GM19395 (cell line): ENCODE measurements at regions not wholly inside any gene's neighbourhood (a gene's known extent, or its start where the extent isn't known, plus 50 kb on each side); places are given as distances from the start of the nearest gene placed in this dataset.
A peak's percentile ranks its signal among the peaks of the same experiment; 100 is the strongest.
"Not testable (repeated sequence)": the region's sequence is repeated elsewhere in the genome, so short reads cannot be mapped to it uniquely, and the experiment has no call there.

Experiments
- ATAC-seq: cut with Tn5 transposase; IDR thresholded peaks from one replicate; pipeline ENCODE4 v1.9.1; 2021; ENCODE audit warnings: mild to moderate bottlenecking, moderate library complexity; ENCODE audit not compliant: unreplicated experiment

DNA sequence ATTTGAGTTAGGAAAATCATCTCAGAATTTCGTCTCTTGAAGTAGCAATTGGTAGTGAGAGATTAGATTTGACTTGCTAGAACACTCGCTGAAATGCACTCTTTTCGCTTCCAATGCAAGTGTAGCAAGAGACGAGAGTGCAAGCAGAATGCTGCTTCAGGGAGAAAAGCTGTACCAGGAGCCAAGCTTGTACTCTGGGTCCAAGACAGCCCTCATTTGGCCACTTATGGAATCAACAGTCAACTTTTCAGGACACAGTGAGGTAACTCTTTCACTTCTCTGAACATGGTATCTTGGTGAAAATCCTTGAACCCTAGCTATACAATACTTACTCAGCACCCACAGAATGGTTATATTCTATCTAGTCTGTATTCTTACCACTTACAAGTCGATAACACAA, 107.6 kb upstream of the TERB2 start:
- ATAC-seq: not testable (repeated sequence)

GRCh38 chr15:44849701-44850403, 106.6 kb upstream of the TERB2 start:
- ATAC-seq: not testable (repeated sequence)

- ATAC-seq: not testable (repeated sequence)
Observed at GRCh38 chr15:44853304-44853950, 103.1 kb upstream of the TERB2 start.

DNA sequence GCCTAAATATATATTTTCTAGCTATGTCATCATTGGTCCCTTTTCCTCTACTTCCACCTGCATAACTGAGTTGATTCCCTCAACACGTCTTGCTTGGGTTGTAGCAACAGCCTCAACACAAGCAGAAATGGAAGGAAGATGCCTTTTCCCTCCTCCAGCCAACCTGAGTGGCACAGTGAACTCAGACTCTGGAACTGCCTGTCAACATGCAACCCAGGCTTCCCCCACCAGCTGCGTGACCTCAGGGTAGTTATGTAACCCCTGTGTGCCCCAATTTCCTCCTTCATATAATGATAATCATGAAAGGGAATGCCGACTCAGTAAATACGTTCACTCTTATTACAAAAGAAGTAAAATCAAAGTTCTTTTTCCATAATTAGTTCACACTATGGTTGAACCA, 101.8 kb upstream of the TERB2 start:
- ATAC-seq: not testable (repeated sequence)

- ATAC-seq: not testable (repeated sequence)
Observed at GRCh38 chr15:44856284-44856683, 100.2 kb upstream of the TERB2 start.

DNA sequence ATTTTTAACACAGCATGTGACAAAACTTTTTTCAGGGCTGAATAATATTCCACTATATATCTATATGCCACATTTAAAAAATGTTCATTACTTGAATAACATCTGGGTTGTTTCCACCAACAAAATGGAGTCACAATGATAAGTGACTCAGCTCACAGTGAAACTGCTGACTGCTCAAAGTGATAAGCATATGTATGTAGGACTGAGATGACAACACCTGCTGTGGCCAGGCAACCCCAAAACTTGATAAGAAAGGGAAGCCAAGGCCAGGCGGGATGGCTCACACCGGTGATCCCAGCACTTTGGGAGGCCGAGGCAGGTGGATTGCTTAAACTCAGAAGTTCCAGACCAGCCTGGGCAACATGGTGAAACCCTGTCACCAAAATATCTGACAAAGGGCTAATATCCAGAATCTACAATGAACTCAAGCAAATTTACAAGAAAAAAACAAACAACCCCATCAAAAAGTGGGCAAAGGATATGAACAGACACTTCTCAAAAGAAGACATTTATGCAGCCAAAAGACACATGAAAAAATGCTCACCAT, 99.2 kb upstream of the TERB2 start:
- ATAC-seq: not testable (repeated sequence)

DNA sequence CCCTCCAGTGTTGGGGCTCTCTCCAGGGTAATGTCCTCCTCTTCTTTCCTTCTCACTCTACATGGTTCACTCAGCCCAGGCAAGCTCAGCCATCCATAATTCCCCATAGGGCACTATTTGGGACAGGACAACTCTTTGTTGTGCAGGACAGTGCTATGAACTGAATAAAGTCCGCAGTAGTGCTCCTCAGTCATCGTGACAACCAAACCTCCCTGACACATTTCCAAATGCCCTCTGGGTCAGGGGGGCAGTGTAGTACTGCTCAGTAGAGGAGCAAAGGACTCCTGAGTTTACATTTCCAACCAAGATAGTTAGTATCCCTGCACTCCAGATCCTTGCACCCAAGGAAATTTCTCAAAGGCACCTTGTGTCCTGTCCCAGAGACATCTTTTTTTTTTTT, 97.4 kb upstream of the TERB2 start:
- ATAC-seq: not testable (repeated sequence)

- ATAC-seq: not testable (repeated sequence)
Observed at GRCh38 chr15:44860168-44860567, 96.3 kb upstream of the TERB2 start.

DNA sequence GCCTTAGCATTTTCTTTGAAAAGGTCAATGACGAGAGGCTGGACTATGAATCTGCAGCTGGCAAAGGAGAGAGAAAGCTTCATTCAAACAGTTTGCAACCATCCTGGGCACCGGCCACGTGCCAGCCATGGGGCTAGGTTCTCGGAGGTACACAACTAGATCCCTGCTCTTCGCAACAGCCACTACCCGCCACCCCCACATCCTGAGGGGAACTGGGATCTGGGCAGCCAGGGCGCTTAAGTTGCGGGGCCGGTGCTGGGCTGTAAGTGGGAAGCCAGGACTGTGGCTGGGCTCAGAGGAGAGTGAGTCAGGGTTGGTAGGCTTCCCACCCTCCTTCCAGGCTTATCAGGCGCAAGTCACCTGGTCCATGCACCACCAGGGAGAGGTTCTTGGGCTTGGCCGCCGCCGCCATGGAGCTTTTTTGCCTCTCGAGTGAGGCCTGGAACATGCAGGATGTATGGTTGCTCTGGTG, 95.0 kb upstream of the TERB2 start:
- ATAC-seq: no peak

GRCh38 chr15:44861917-44862316, 94.6 kb upstream of the TERB2 start:
- no peak for ATAC-seq

- ATAC-seq: not testable (repeated sequence)
Observed at GRCh38 chr15:44862866-44863265, 93.6 kb upstream of the TERB2 start.

GRCh38 chr15:44868100-44868499, 88.4 kb upstream of the TERB2 start:
- not testable (repeated sequence) for ATAC-seq

- not testable (repeated sequence) for ATAC-seq
Observed at GRCh38 chr15:44870125-44870524, 86.4 kb upstream of the TERB2 start.

GRCh38 chr15:44873103-44873502, 83.4 kb upstream of the TERB2 start:
- ATAC-seq: no peak

DNA sequence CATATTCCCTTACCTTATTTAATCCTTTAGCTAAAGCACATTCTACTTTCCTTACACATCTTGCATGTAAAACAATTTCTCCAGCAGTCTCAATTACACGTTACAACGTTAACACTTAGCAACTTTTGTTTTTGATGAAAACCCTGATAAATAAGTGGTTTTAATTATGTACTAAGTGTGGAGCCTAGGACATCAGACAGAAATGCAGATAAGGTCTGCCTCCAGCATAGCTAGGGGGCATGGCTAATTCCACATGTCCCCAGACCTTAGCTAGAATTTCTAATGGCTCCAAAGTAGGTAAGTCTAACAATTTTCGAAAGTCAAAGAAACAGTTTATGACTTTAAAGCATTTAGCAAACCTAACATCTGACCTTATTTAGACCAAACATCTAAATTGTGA, 77.4 kb upstream of the TERB2 start:
- ATAC-seq: no peak

DNA sequence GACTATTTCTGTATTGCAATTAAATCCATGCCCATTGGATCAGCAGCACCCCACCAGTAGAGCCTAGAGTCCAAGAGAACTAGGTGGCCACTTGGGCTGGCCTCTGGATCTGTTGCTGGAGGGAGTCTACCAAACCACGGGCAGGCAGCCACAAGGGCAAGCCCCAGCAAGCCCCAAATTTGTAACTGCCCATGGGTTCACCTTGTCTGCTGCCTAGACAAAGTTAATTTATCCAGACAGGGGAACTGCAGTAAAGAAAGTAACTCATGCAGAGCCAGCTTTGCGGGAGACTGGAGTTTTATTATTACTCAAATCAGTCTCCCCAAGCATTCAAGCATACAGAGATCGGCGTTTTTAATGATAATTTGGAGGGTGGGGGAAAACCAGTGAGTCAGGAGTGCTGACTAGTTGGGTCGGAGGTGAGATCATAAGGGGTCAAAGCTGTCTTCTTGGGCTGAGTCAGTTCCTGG, 74.0 kb upstream of the TERB2 start:
- ATAC-seq: peak; percentile 76

- no peak for ATAC-seq
Observed at GRCh38 chr15:44883199-44883877, 73.1 kb upstream of the TERB2 start.

DNA sequence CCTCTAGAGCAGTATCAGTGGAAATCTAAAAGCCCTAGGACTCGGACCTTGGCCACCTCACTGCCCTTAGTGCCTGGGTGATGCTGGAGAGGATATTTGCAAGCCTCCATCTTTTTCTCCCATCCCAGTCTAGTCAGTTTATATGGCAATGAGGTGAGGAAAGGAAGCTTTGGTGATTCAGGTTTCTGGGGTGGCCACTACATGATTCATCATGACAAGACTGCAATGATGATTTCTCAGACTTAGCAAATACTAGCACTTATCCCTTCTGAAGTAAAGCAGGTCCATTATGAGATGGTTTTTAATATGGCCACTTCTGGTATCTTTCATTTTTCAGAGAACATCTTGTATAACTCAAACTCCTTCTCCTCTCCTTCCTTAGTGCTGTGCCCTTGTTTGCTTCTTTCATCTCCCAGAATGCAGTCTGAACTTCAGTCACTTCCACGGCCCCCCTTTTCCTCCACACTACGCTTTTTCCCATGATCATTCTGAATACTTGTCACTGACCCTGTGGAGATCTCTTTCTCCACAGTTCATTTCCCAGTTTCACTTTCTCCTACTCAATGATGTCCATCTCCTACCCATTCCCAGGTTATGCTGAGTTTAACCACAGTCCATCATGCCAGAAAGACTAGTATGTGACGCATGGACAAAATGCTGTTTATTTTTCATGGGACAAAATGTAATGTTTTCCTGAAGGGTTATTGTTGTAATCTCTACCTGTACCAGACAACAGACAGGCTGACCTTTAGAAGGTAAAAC, 57.4 kb upstream of the TERB2 start:
- not testable (repeated sequence) for ATAC-seq

GRCh38 chr15:44899775-44900174, 56.7 kb upstream of the TERB2 start:
- not testable (repeated sequence) for ATAC-seq

DNA sequence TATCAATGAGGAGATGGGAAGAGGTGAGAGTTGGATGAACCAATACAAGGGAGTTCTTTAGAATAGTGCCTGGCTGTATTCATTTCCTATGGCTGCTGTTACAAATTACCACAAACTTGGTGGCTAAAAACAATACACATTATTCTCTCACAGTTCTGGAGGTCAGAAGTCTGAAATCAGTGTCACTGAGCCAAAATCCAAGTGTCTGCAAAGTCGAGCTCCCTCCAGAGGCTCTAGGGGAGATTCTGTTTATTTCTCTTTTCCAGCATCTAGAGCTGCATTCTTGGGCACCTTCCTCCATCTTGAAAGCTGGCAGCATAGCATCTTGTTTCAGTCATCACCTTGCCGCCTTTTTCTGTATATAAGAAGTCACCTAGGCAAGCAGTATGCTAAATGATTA, 55.7 kb upstream of the TERB2 start:
- ATAC-seq: not testable (repeated sequence)

DNA sequence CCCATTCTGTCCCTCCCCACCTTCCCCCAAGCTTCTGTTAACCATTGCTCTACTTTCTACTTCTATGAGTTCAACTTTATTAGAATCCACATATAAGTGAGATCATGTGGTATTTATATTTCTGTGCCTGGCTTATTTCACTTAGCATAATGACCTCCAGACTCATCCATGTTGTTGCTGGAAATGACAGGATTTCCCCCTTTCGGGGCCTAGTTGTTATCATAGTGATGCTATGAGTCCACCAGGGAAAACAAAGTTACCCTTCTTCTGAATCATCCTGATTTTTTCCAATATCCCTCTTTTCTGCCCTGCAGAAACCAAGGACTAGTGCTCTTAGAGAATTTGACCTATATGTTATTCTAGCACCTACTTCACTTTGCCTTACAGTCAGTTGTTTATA, 53.2 kb upstream of the TERB2 start:
- ATAC-seq: not testable (repeated sequence)
